H9 (cell line): ENCODE measurements at regions not wholly inside any gene's neighbourhood (a gene's known extent, or its start where the extent isn't known, plus 50 kb on each side); places are given as distances from the start of the nearest gene placed in this dataset.

Experiments used
- DNase-seq: peaks from one replicate; pipeline ENCODE4 v3.0.0-alpha.2; 2017
- H2AFZ ChIP-seq: one replicate; pipeline ENCODE4 v1.6.1; 2013; ENCODE audit warnings: mild to moderate bottlenecking, low read length, control low read depth, moderate library complexity
- H2AK5ac ChIP-seq: 2 replicates; pipeline ENCODE4 v1.6.1; 2013; ENCODE audit warnings: low read length, control low read depth, mixed read lengths; ENCODE audit not compliant: insufficient read length
- H2BK120ac ChIP-seq: one replicate; pipeline ENCODE4 v1.6.1; 2013; ENCODE audit warnings: low read depth, mild to moderate bottlenecking, low read length, control low read depth, inconsistent platforms; ENCODE audit not compliant: poor library complexity, severe bottlenecking
- H2BK12ac ChIP-seq: 2 replicates; pipeline ENCODE4 v1.6.1; 2013; ENCODE audit warnings: low read length, control low read depth, mixed read lengths, low read depth; ENCODE audit not compliant: insufficient read length
- H2BK15ac ChIP-seq: 2 replicates; pipeline ENCODE4 v1.6.1; 2013; ENCODE audit warnings: low read depth, low read length, control low read depth
- H2BK20ac ChIP-seq: one replicate; pipeline ENCODE4 v1.6.1; 2013; ENCODE audit warnings: low read depth, mild to moderate bottlenecking, low read length, control low read depth, inconsistent platforms; ENCODE audit not compliant: poor library complexity, severe bottlenecking
- H2BK5ac ChIP-seq: 2 replicates; pipeline ENCODE4 v1.6.1; 2013; ENCODE audit warnings: low read length, control low read depth, mixed read lengths; ENCODE audit not compliant: insufficient read length
- H3K14ac ChIP-seq: 2 replicates; pipeline ENCODE4 v1.6.1; 2013; ENCODE audit warnings: low read length, control low read depth; ENCODE audit not compliant: insufficient read depth
- H3K18ac ChIP-seq: 2 replicates; pipeline ENCODE4 v1.6.1; 2013; ENCODE audit warnings: low read depth, mild to moderate bottlenecking, mixed read lengths, low read length, control low read depth; ENCODE audit not compliant: insufficient read length
- H3K23ac ChIP-seq: 2 replicates; pipeline ENCODE4 v1.6.1; 2013; ENCODE audit warnings: low read length, control low read depth, mixed read lengths, low read depth; ENCODE audit not compliant: insufficient read length
- H3K23me2 ChIP-seq: 2 replicates; pipeline ENCODE4 v1.6.1; 2013; ENCODE audit warnings: low read depth, mild to moderate bottlenecking, mixed read lengths, low read length, control low read depth; ENCODE audit not compliant: insufficient read length, poor library complexity, severe bottlenecking
- H3K27ac ChIP-seq: 2 replicates; pipeline ENCODE4 v1.5.1; 2013; ENCODE audit warnings: low read length, control low read depth, mixed read lengths, low read depth; ENCODE audit not compliant: insufficient read length
- H3K27me3 ChIP-seq: 2 replicates; pipeline ENCODE4 v1.6.1; 2013; ENCODE audit warnings: low read length, control low read depth, inconsistent platforms; ENCODE audit not compliant: insufficient read depth
- H3K4ac ChIP-seq: 2 replicates; pipeline ENCODE4 v1.6.1; 2013; ENCODE audit warnings: low read depth, mild to moderate bottlenecking, control low read depth, inconsistent platforms, low read length, moderate library complexity
- H3K4me1 ChIP-seq: 2 replicates; pipeline ENCODE4 v1.6.1; 2013; ENCODE audit warnings: low read length, control low read depth, inconsistent platforms; ENCODE audit not compliant: insufficient read depth
- H3K4me2 ChIP-seq: 2 replicates; pipeline ENCODE4 v1.6.1; 2013; ENCODE audit warnings: low read length, control low read depth, mixed read lengths; ENCODE audit not compliant: insufficient read length, insufficient read depth
- H3K56ac ChIP-seq: 2 replicates; pipeline ENCODE4 v1.6.1; 2013; ENCODE audit warnings: low read depth, mild to moderate bottlenecking, mixed read lengths, low read length, control low read depth; ENCODE audit not compliant: insufficient read length
- H3K79me1 ChIP-seq: 2 replicates; pipeline ENCODE4 v1.6.1; 2013; ENCODE audit warnings: low read depth, mild to moderate bottlenecking, moderate library complexity, low read length, control low read depth, inconsistent platforms; ENCODE audit not compliant: insufficient read depth, poor library complexity, severe bottlenecking
- H3K79me2 ChIP-seq: 2 replicates; pipeline ENCODE4 v1.6.1; 2013; ENCODE audit warnings: low read length, control low read depth, inconsistent platforms; ENCODE audit not compliant: insufficient read depth
- H3K9ac ChIP-seq: 2 replicates; pipeline ENCODE4 v1.6.1; 2013; ENCODE audit warnings: low read length, control low read depth, mixed read lengths; ENCODE audit not compliant: insufficient read length; ENCODE audit errors: extremely low read depth
- H3K9me3 ChIP-seq: one replicate; pipeline ENCODE4 v1.6.1; 2013; ENCODE audit warnings: low read depth, low read length, inconsistent platforms; ENCODE audit not compliant: control insufficient read depth
- H3T11ph ChIP-seq: one replicate; pipeline ENCODE4 v1.6.1; 2013; ENCODE audit warnings: mild to moderate bottlenecking, low read length, control low read depth, inconsistent platforms
- H4K20me1 ChIP-seq: one replicate; pipeline ENCODE4 v1.6.1; 2013; ENCODE audit not compliant: control insufficient read depth, insufficient read length, insufficient read depth
- H4K5ac ChIP-seq: 2 replicates; pipeline ENCODE4 v1.6.1; 2013; ENCODE audit warnings: low read depth, mild to moderate bottlenecking, mixed read lengths, low read length, control low read depth; ENCODE audit not compliant: insufficient read length
- H4K8ac ChIP-seq: replicated peaks from 2 replicates; pipeline ENCODE4 v1.6.1; 2013; ENCODE audit warnings: low read length, control low read depth, mixed read lengths, low read depth; ENCODE audit not compliant: insufficient read length
- H4K91ac ChIP-seq: 2 replicates; pipeline ENCODE4 v1.6.1; 2013; ENCODE audit warnings: low read depth, mild to moderate bottlenecking, moderate library complexity, mixed read lengths, low read length, control low read depth; ENCODE audit not compliant: insufficient read length
- H3K27ac Mint-ChIP-seq, 3 experiments: 2 replicates in 2 of 3; 3 replicates in 1 of 3; pipeline ENCODE4 v1.8.0; 2020 to 2021; ENCODE audit warnings: mixed read lengths in 3 of 3, mild to moderate bottlenecking in 1 of 3, moderate library complexity in 1 of 3
- H3K27me3 Mint-ChIP-seq: 2 replicates; pipeline ENCODE4 v1.8.0; 2021; ENCODE audit warnings: low read depth, mild to moderate bottlenecking, moderate library complexity, mixed read lengths
- H3K36me3 Mint-ChIP-seq, 3 experiments: 2 replicates in 2 of 3; 3 replicates in 1 of 3; pipeline ENCODE4 v1.8.0; 2020 to 2021; ENCODE audit warnings: low read depth in 3 of 3, mixed read lengths in 3 of 3; ENCODE audit not compliant: insufficient read depth in 1 of 3
- H3K4me1 Mint-ChIP-seq, 2 experiments: 2 replicates each; pipeline ENCODE4 v1.8.0; 2020; ENCODE audit warnings: mixed read lengths in 2 of 2
- H3K4me3 Mint-ChIP-seq, 2 experiments: 2 replicates in 1 of 2; 3 replicates in 1 of 2; pipeline ENCODE4 v1.8.0; 2020 to 2021; ENCODE audit warnings: mild to moderate bottlenecking in 2 of 2, mixed read lengths in 2 of 2, moderate library complexity in 1 of 2
- H3K9me3 Mint-ChIP-seq, 2 experiments: 2 replicates in 1 of 2; 3 replicates in 1 of 2; pipeline ENCODE4 v1.8.0; 2020; ENCODE audit warnings: mild to moderate bottlenecking in 2 of 2, mixed read lengths in 2 of 2, moderate library complexity in 1 of 2
- CTCF ChIP-seq: fragments of 200-600 bp; sonication (generic); conservative IDR thresholded peaks from 3 replicates; pipeline ENCODE4 v1.8.0; 2021; ENCODE audit warnings: antibody characterized with exemption, mild to moderate bottlenecking

DNA sequence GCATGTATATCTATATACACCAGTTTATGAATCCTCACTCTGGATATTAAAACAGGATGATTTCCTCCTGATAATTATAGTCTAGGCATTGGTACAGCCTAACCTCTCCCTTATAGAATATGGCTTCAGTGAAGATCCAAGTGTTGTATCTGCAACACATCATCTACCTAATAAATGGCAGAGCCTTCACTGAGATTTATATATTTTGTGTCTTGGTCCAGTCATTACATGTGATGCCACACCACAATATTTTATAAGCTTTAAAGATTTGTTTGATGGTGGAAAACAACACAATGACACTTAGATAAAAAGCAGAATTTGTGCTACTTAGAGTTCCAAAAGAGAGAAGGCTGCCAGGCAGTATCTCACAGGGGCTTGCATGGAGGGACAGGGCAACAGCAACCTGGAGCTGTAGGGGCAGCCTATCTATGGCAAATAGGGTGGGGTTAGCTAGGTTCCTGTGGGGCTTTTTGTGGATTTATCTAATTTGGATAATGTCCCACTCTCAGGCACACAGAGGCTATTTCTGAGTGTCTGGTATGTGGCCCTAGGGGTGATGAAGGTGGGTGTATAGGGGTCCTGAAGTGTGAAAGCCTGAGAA is 1736.7 kb upstream of the PRR20A start:
- no peak overlapping the region for H4K91ac ChIP-seq
- H3K23me2 ChIP-seq = no peaks in the 10 kb centered on the region
- TF ChIP-seq CTCF = no peak
- H3K56ac ChIP-seq = no peak overlapping the region
- Mint-ChIP-seq H3K36me3 (no peaks in the 10 kb centered on the region), H3K27ac (peak overlapping the region in 2 of 3 experiments; percentile 76 to 78; a peak in 4 of 7 replicates), H3K9me3 (no peaks in the 10 kb centered on the region), H3K4me1 (peaks cover 10 to 16% of the 10 kb centered on the region in 2 experiments), H3K27me3 (no peaks in the 10 kb centered on the region), H3K4me3 (no peak overlapping the region)
- H3K18ac ChIP-seq = no peak overlapping the region
- no peaks in the 10 kb centered on the region for H4K20me1 ChIP-seq
- H2BK15ac ChIP-seq = no peak overlapping the region
- no peaks in the 10 kb centered on the region for H3K79me2 ChIP-seq
- DNase-seq = no peak
- H2BK120ac ChIP-seq = no peak overlapping the region
- no peaks in the 10 kb centered on the region for H3K27me3 ChIP-seq
- H3K4me2 ChIP-seq = no peak overlapping the region
- H3K79me1 ChIP-seq = no peaks in the 10 kb centered on the region
- H4K8ac ChIP-seq = no peak overlapping the region
- no peak overlapping the region for H2BK20ac ChIP-seq
- H3K9me3 ChIP-seq = no peaks in the 10 kb centered on the region
- no peak overlapping the region for H2BK5ac ChIP-seq
- no peaks in the 10 kb centered on the region for H3K4me1 ChIP-seq
- no peak overlapping the region for H2BK12ac ChIP-seq
- H3K9ac ChIP-seq = no peak overlapping the region
- no peak overlapping the region for H3K27ac ChIP-seq
- no peak overlapping the region for H2AK5ac ChIP-seq
- no peak overlapping the region for H3K14ac ChIP-seq
- no peak overlapping the region for H4K5ac ChIP-seq
- no peak overlapping the region for H3K4ac ChIP-seq
- no peak overlapping the region for H3T11ph ChIP-seq
- no peak overlapping the region for H2AFZ ChIP-seq
- no peak overlapping the region for H3K23ac ChIP-seq
